Activated CD4-positive, alpha-beta T cell treated with anti-CD3 and anti-CD28 coated beads, Interleukin-2, amount 10 ng/mL, durations not matched to agents 7 days and 5 days (primary cell): ENCODE measurements at regions not wholly inside any gene's neighbourhood (a gene's known extent, or its start where the extent isn't known, plus 50 kb on each side); places are given as distances from the start of the nearest gene placed in this dataset.

ENCODE experiments used
- CTCF ChIA-PET: fragments of 350-600 bp; sonication (Branson Sonifier 250); formaldehyde crosslinking; loops from one replicate; lab custom pipeline; 2021; ENCODE audit warnings: antibody characterized with exemption; lab: Charles Lee
- POLR2A ChIA-PET: fragments of 350-600 bp; sonication (Branson Sonifier 250); formaldehyde crosslinking; loops from one replicate; lab custom pipeline; 2021; ENCODE audit warnings: antibody characterized with exemption; lab: Charles Lee
- DNase-seq: peaks from one replicate; pipeline ENCODE4 v3.0.0-alpha.2; 2020
- H3K27ac Mint-ChIP-seq: one replicate; pipeline ENCODE4 v1.8.0; 2021; ENCODE audit warnings: mild to moderate bottlenecking, moderate library complexity, mixed read lengths
- H3K27me3 Mint-ChIP-seq: one replicate; pipeline ENCODE4 v1.8.0; 2021; ENCODE audit warnings: mixed read lengths
- H3K36me3 Mint-ChIP-seq: one replicate; pipeline ENCODE4 v1.8.0; 2021; ENCODE audit warnings: low read depth, mixed read lengths
- H3K4me1 Mint-ChIP-seq: one replicate; pipeline ENCODE4 v1.8.0; 2021; ENCODE audit warnings: mixed read lengths
- H3K4me3 Mint-ChIP-seq: one replicate; pipeline ENCODE4 v1.8.0; 2021; ENCODE audit warnings: mild to moderate bottlenecking, moderate library complexity, mixed read lengths
- H3K9me3 Mint-ChIP-seq: one replicate; pipeline ENCODE4 v1.8.0; 2021; ENCODE audit warnings: mixed read lengths

DNA sequence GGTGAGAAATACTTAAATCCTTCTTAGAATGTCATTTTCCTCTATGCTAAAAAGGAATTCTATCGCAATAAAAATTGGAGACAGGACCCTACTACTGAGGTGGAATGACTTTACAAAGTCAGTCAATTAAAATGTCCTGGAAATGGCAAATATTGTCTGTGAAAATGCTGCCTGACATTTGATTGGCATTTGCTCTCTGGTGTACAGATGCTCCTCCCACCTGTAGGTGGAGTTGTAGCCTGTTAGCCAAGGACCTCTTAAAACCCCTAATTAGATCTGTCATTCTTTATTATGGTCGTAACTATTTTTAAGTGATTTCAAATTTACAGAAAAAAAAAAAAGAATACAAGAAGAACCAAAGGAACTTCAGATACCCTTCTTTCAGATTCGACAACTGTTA is 393.1 kb upstream of the KLHL29 start:
- ChIA-PET CTCF (no interaction called here), POLR2A (no interaction called here)
- no peaks in the 10 kb centered on the region for H3K36me3 Mint-ChIP-seq
- no peak overlapping the region for H3K4me3 Mint-ChIP-seq
- no peaks in the 10 kb centered on the region for H3K9me3 Mint-ChIP-seq
- no peaks in the 10 kb centered on the region for H3K4me1 Mint-ChIP-seq
- no peaks in the 10 kb centered on the region for H3K27me3 Mint-ChIP-seq
- no peak overlapping the region for H3K27ac Mint-ChIP-seq
- no peak for DNase-seq

DNA sequence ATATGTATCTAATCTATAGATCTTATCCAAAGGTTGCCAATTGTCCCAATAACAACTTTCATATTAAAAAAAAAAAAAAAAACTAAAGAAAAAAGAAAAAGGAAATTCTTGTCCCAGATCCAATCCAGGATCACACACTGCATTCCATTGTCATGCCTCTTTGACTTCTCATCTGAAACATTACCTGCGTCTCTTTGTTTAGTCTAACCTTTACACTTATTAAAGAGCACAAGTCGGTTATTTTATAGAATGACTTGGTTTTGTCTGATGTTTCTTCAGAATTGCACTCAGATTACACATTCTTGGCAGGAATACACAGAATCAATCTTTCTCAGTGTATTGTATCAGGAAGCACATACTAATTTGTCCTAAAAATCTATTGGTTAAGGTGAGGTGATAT is 392.5 kb upstream of the KLHL29 start:
- Mint-ChIP-seq H3K27ac (no peak overlapping the region), H3K4me1 (no peaks in the 10 kb centered on the region), H3K27me3 (no peaks in the 10 kb centered on the region), H3K4me3 (no peak overlapping the region), H3K36me3 (no peaks in the 10 kb centered on the region), H3K9me3 (no peaks in the 10 kb centered on the region)
- ChIA-PET CTCF (no interaction called here), POLR2A (no interaction called here)
- DNase-seq = no peak

DNA sequence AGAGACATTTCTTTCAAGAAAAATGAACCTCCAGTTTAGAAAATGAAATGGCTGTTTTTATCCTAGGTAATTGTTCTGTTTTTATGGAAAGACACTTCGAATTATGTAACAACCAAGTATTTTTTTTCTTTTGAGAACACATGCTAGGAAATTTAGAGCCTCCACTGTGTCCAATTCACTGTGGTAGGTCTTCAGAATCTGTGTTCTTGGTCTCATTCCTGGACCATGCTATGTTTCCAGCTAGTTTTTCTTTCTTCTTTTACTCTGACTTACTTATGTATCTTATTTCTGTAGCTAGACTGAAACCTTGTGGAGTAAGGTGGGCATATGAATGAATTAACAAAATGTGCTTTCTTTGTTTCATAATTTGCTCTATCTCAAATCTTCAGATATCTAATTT is 391.7 kb upstream of the KLHL29 start:
- Mint-ChIP-seq H3K27ac (no peak overlapping the region), H3K36me3 (no peaks in the 10 kb centered on the region), H3K27me3 (no peaks in the 10 kb centered on the region), H3K9me3 (no peaks in the 10 kb centered on the region), H3K4me3 (no peak overlapping the region), H3K4me1 (no peaks in the 10 kb centered on the region)
- ChIA-PET POLR2A (no interaction called here), CTCF (no interaction called here)
- DNase-seq = no peak

- Mint-ChIP-seq H3K4me1 (no peaks in the 10 kb centered on the region), H3K9me3 (no peaks in the 10 kb centered on the region), H3K4me3 (no peak overlapping the region), H3K27ac (no peak overlapping the region), H3K36me3 (no peaks in the 10 kb centered on the region), H3K27me3 (no peaks in the 10 kb centered on the region)
- DNase-seq = no peak
- CTCF ChIA-PET = no interaction called here
- POLR2A ChIA-PET = no interaction called here
Measured at GRCh38 chr2:22995576-22995975, 389.4 kb upstream of the KLHL29 start.

- Mint-ChIP-seq H3K4me3 (no peak overlapping the region), H3K27me3 (no peaks in the 10 kb centered on the region), H3K4me1 (no peaks in the 10 kb centered on the region), H3K36me3 (no peaks in the 10 kb centered on the region), H3K27ac (no peak overlapping the region), H3K9me3 (no peaks in the 10 kb centered on the region)
- ChIA-PET CTCF (no interaction called here), POLR2A (no interaction called here)
- DNase-seq = no peak
Measured at GRCh38 chr2:22996911-22997310, 388.1 kb upstream of the KLHL29 start.

GRCh38 chr2:22998359-22998758 is 386.6 kb upstream of the KLHL29 start:
- POLR2A ChIA-PET = no interaction called here
- CTCF ChIA-PET = no interaction called here
- H3K27me3 Mint-ChIP-seq = no peaks in the 10 kb centered on the region

DNA sequence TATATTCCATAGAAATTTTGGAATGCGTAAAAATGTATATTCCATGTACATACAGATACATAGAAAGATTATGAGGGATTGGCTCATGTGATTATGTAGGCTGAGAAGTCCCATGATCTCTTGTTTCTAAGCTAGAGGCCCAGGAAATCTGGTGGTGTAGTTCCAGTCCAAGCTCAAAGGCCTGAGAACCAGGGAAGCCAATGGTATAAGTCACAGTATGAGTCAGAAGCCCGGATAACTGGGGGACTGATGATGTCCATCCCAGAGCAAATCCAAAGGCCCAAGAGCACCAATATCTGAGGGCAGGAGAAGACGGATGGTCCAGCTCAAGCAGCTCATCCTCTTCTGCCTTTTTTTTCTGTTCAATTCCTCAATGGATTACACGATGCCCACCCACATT is 385.0 kb upstream of the KLHL29 start:
- POLR2A ChIA-PET = no interaction called here
- Mint-ChIP-seq H3K4me3 (no peak overlapping the region), H3K27me3 (no peaks in the 10 kb centered on the region), H3K9me3 (no peaks in the 10 kb centered on the region), H3K36me3 (no peaks in the 10 kb centered on the region), H3K4me1 (no peaks in the 10 kb centered on the region), H3K27ac (no peak overlapping the region)
- no peak for DNase-seq
- CTCF ChIA-PET = no interaction called here

More at GRCh38 chr2:22998359-22998758, 386.6 kb upstream of the KLHL29 start:
- Mint-ChIP-seq H3K4me3 (no peak overlapping the region), H3K27ac (no peak overlapping the region), H3K9me3 (no peaks in the 10 kb centered on the region), H3K36me3 (no peaks in the 10 kb centered on the region), H3K4me1 (no peaks in the 10 kb centered on the region)
- no peak for DNase-seq

- Mint-ChIP-seq H3K27me3 (no peaks in the 10 kb centered on the region), H3K36me3 (no peaks in the 10 kb centered on the region), H3K27ac (no peak overlapping the region), H3K4me3 (no peak overlapping the region), H3K4me1 (no peaks in the 10 kb centered on the region), H3K9me3 (no peaks in the 10 kb centered on the region)
- POLR2A ChIA-PET = no interaction called here
- CTCF ChIA-PET = interaction anchor here (0.6 kb wide), 1 partner anchor 352 kb away, joined by 3 read pairs; no protein-coding TSS in a partner anchor
- DNase-seq = no peak
Measured at GRCh38 chr2:23002234-23002633, 382.7 kb upstream of the KLHL29 start.

- no peaks in the 10 kb centered on the region for H3K36me3 Mint-ChIP-seq
- ChIA-PET CTCF (no interaction called here), POLR2A (no interaction called here)
- H3K4me1 Mint-ChIP-seq = no peaks in the 10 kb centered on the region
- no peaks in the 10 kb centered on the region for H3K9me3 Mint-ChIP-seq
- no peak for DNase-seq
- H3K4me3 Mint-ChIP-seq = no peak overlapping the region
- no peak overlapping the region for H3K27ac Mint-ChIP-seq
- no peaks in the 10 kb centered on the region for H3K27me3 Mint-ChIP-seq
Measured at GRCh38 chr2:23005469-23005868, 379.5 kb upstream of the KLHL29 start.

- Mint-ChIP-seq H3K27ac (no peak overlapping the region), H3K27me3 (no peaks in the 10 kb centered on the region), H3K9me3 (no peaks in the 10 kb centered on the region), H3K4me1 (no peaks in the 10 kb centered on the region), H3K4me3 (no peak overlapping the region), H3K36me3 (no peaks in the 10 kb centered on the region)
- no peak for DNase-seq
- ChIA-PET CTCF (no interaction called here), POLR2A (no interaction called here)
Measured at GRCh38 chr2:23007631-23008235, 377.2 kb upstream of the KLHL29 start.

GRCh38 chr2:23008440-23008839 is 376.5 kb upstream of the KLHL29 start:
- Mint-ChIP-seq H3K27me3 (no peaks in the 10 kb centered on the region), H3K27ac (no peak overlapping the region)

GRCh38 chr2:23008951-23009350 is 376.0 kb upstream of the KLHL29 start:
- Mint-ChIP-seq H3K4me3 (no peak overlapping the region), H3K27ac (no peak overlapping the region), H3K9me3 (no peaks in the 10 kb centered on the region), H3K4me1 (no peaks in the 10 kb centered on the region), H3K36me3 (no peaks in the 10 kb centered on the region), H3K27me3 (no peaks in the 10 kb centered on the region)
- CTCF ChIA-PET = no interaction called here
- no peak for DNase-seq
- POLR2A ChIA-PET = no interaction called here

More at GRCh38 chr2:23008440-23008839, 376.5 kb upstream of the KLHL29 start:
- H3K4me1 Mint-ChIP-seq = no peaks in the 10 kb centered on the region
- DNase-seq = no peak
- H3K36me3 Mint-ChIP-seq = no peaks in the 10 kb centered on the region
- POLR2A ChIA-PET = no interaction called here
- no peak overlapping the region for H3K4me3 Mint-ChIP-seq
- CTCF ChIA-PET = no interaction called here
- no peaks in the 10 kb centered on the region for H3K9me3 Mint-ChIP-seq

- POLR2A ChIA-PET = no interaction called here
- Mint-ChIP-seq H3K9me3 (no peaks in the 10 kb centered on the region), H3K36me3 (no peaks in the 10 kb centered on the region), H3K27me3 (no peaks in the 10 kb centered on the region), H3K4me1 (no peaks in the 10 kb centered on the region), H3K4me3 (no peak overlapping the region), H3K27ac (no peak overlapping the region)
- CTCF ChIA-PET = no interaction called here
- no peak for DNase-seq
Measured at GRCh38 chr2:23009545-23010149, 375.3 kb upstream of the KLHL29 start.

GRCh38 chr2:23012499-23012898 is 372.5 kb upstream of the KLHL29 start:
- no peaks in the 10 kb centered on the region for H3K36me3 Mint-ChIP-seq
- ChIA-PET CTCF (no interaction called here), POLR2A (no interaction called here)
- DNase-seq = no peak
- H3K9me3 Mint-ChIP-seq = no peaks in the 10 kb centered on the region
- H3K27ac Mint-ChIP-seq = no peak overlapping the region
- H3K27me3 Mint-ChIP-seq = no peaks in the 10 kb centered on the region
- no peaks in the 10 kb centered on the region for H3K4me1 Mint-ChIP-seq
- H3K4me3 Mint-ChIP-seq = no peak overlapping the region
